Liver (tissue), 3 donors: ENCODE measurements at regions not wholly inside any gene's neighbourhood (a gene's known extent, or its start where the extent isn't known, plus 50 kb on each side); places are given as distances from the start of the nearest gene placed in this dataset. TPM values are rescaled to one million over a fixed set of nuclear protein-coding genes. Genes with fewer than 3 reads are reported as not detected.

ENCODE experiments used
- HNF4G ChIP-seq: IDR thresholded peaks from 2 replicates; pipeline ENCODE4 v1.6.1; 2016; ENCODE audit warnings: antibody characterized with exemption
- RAD21 ChIP-seq, 2 donors: IDR thresholded peaks; 2 replicates each; pipeline ENCODE4 v1.6.1; 2016; ENCODE audit warnings: antibody characterized with exemption in 2 of 2, mild to moderate bottlenecking in 2 of 2
- SP1 ChIP-seq: IDR thresholded peaks from 2 replicates; pipeline ENCODE4 v1.6.1; 2018; ENCODE audit warnings: antibody characterized with exemption, mild to moderate bottlenecking
- small RNA-seq: library from RNA; depleted of rRNA; stranded (forward); fragments of <200 nt; gene quantifications from one replicate; pipeline ENCODE3, GENCODE V24; 2014
- TF ChIP-seq, protein P1 (sequence below): IDR thresholded peaks from 2 replicates; pipeline ENCODE4 v1.6.1; 2016; ENCODE audit warnings: antibody characterized with exemption, mild to moderate bottlenecking
- TF ChIP-seq, protein P2 (sequence below): IDR thresholded peaks from 2 replicates; pipeline ENCODE4 v1.6.1; 2016; ENCODE audit warnings: antibody characterized with exemption
- donor health status: healthy.

DNA sequence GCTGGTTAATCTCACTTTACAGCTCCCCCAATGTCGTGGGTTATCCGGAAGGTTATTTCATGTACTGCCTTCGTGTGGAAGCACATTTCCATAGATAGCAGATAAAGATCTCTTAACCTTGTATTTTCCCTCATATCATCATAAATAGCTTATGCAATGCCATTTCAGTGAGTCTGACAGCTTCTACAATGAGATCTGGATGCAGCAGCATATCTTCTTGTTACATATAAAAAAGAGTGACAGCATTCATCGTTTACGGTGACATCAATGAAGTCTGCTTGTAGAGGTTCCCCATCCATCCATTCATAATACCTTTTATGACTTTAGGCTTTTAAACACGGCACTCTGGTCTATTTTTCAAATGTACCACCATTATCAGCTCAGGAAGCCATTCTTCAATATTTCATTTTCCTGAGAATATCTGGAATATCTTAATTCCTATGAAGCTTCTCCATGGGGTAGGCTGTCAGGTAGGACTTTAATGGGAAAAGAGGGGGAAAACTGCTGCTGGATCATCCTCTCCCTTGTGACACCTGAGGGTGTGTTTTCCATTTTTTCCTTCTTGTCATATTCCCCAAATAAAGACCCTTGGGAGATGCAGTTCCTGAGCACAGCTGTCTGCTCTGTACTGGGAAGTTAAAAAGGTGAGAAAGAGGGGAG is 51.9 kb upstream of the CTBP2 start (continued):
- TF ChIP-seq, protein P1, sequence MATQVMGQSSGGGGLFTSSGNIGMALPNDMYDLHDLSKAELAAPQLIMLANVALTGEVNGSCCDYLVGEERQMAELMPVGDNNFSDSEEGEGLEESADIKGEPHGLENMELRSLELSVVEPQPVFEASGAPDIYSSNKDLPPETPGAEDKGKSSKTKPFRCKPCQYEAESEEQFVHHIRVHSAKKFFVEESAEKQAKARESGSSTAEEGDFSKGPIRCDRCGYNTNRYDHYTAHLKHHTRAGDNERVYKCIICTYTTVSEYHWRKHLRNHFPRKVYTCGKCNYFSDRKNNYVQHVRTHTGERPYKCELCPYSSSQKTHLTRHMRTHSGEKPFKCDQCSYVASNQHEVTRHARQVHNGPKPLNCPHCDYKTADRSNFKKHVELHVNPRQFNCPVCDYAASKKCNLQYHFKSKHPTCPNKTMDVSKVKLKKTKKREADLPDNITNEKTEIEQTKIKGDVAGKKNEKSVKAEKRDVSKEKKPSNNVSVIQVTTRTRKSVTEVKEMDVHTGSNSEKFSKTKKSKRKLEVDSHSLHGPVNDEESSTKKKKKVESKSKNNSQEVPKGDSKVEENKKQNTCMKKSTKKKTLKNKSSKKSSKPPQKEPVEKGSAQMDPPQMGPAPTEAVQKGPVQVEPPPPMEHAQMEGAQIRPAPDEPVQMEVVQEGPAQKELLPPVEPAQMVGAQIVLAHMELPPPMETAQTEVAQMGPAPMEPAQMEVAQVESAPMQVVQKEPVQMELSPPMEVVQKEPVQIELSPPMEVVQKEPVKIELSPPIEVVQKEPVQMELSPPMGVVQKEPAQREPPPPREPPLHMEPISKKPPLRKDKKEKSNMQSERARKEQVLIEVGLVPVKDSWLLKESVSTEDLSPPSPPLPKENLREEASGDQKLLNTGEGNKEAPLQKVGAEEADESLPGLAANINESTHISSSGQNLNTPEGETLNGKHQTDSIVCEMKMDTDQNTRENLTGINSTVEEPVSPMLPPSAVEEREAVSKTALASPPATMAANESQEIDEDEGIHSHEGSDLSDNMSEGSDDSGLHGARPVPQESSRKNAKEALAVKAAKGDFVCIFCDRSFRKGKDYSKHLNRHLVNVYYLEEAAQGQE: no peak
- TF ChIP-seq RAD21 (IDR thresholded peaks at IDR 0.05) (no peak), HNF4G (no peak), SP1 (no peak)
- TF ChIP-seq, protein P2, sequence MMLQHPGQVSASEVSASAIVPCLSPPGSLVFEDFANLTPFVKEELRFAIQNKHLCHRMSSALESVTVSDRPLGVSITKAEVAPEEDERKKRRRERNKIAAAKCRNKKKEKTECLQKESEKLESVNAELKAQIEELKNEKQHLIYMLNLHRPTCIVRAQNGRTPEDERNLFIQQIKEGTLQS: no peak

Small RNAs in the stretch of these regions (small RNA-seq; reads per million reads assigned to genes)
- gene RPS27P18: not detected
